ENCODE measurements at regions not wholly inside any gene's neighbourhood (a gene's known extent, or its start where the extent isn't known, plus 50 kb on each side); places are given as distances from the start of the nearest gene placed in this dataset.

DNA sequence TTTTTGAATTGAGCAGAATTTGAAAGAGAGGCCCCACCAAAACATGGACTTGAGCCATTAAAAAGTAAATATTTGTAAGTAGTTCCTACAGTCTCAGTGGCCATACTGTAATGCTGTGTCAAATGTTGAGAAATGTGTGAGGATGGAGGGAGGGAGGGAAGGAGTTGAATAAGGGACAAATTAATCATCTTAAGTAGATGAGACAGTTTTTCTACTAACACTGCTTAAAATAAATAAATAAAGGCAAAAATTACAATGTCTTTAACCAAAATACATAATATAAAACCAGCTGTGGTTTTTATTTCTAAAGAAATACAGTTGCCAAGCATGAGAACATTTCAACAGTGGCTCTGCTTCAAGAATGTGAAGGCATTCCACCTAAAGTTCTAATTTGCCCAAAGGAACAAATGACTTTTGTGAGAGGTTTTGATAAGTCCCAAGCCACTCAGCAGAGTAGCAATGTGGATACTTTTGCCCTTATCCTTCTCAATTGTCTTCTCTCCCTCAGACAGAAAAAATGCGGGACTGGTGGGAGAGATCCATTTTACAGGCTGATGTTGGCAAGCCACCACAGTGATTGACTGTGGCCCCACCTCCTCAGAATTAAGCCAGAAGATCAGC, 427.0 kb upstream of the RARB start:
- in situ Hi-C loops (cut with HindIII; ENCODE audit: low pct_unique_long_range_greater_than_20kb, low sequenced_read_pairs): no loop called here
- no peaks in the 10 kb centered on the region for H3K4me1 ChIP-seq (ENCODE audit: control insufficient read depth, insufficient read depth, low read length)
- no TSS peak for BruUV-seq (replicated peaks)
- TF ChIP-seq POLR2AphosphoS5 (IDR thresholded peaks at IDR 0.05; ENCODE audit: low read depth, low read length) (no peak), TCF7L2 (IDR thresholded peaks at IDR 0.05; ENCODE audit: low read depth, low read length) (no peak), SIN3A (IDR thresholded peaks at IDR 0.05; ENCODE audit: borderline replicate concordance, insufficient read depth, low read depth, low read length) (no peak)
- TF ChIP-seq, protein P1, sequence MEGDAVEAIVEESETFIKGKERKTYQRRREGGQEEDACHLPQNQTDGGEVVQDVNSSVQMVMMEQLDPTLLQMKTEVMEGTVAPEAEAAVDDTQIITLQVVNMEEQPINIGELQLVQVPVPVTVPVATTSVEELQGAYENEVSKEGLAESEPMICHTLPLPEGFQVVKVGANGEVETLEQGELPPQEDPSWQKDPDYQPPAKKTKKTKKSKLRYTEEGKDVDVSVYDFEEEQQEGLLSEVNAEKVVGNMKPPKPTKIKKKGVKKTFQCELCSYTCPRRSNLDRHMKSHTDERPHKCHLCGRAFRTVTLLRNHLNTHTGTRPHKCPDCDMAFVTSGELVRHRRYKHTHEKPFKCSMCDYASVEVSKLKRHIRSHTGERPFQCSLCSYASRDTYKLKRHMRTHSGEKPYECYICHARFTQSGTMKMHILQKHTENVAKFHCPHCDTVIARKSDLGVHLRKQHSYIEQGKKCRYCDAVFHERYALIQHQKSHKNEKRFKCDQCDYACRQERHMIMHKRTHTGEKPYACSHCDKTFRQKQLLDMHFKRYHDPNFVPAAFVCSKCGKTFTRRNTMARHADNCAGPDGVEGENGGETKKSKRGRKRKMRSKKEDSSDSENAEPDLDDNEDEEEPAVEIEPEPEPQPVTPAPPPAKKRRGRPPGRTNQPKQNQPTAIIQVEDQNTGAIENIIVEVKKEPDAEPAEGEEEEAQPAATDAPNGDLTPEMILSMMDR (IDR thresholded peaks at IDR 0.05): no peak
- TF ChIP-seq, protein P2, sequence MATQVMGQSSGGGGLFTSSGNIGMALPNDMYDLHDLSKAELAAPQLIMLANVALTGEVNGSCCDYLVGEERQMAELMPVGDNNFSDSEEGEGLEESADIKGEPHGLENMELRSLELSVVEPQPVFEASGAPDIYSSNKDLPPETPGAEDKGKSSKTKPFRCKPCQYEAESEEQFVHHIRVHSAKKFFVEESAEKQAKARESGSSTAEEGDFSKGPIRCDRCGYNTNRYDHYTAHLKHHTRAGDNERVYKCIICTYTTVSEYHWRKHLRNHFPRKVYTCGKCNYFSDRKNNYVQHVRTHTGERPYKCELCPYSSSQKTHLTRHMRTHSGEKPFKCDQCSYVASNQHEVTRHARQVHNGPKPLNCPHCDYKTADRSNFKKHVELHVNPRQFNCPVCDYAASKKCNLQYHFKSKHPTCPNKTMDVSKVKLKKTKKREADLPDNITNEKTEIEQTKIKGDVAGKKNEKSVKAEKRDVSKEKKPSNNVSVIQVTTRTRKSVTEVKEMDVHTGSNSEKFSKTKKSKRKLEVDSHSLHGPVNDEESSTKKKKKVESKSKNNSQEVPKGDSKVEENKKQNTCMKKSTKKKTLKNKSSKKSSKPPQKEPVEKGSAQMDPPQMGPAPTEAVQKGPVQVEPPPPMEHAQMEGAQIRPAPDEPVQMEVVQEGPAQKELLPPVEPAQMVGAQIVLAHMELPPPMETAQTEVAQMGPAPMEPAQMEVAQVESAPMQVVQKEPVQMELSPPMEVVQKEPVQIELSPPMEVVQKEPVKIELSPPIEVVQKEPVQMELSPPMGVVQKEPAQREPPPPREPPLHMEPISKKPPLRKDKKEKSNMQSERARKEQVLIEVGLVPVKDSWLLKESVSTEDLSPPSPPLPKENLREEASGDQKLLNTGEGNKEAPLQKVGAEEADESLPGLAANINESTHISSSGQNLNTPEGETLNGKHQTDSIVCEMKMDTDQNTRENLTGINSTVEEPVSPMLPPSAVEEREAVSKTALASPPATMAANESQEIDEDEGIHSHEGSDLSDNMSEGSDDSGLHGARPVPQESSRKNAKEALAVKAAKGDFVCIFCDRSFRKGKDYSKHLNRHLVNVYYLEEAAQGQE (IDR thresholded peaks at IDR 0.05; ENCODE audit: insufficient read depth in 1 of 2, low read depth in 2 of 2, low read length in 1 of 2): no peak
- ChIA-PET CTCF (no interaction called here), POLR2A (no interaction called here)
- no peaks in the 10 kb centered on the region for H3K9me3 ChIP-seq (ENCODE audit: control insufficient read depth, insufficient read depth, low read depth, low read length)
- H3K36me3 ChIP-seq (ENCODE audit: control insufficient read depth, insufficient read depth, low read length): no peaks in the 10 kb centered on the region
- ATAC-seq (no peak), DNase-seq (ENCODE audit: low read depth, low spot score) (no peak)
- H3K27ac ChIP-seq (ENCODE audit: low read length): no peak overlapping the region
- H3K4me3 ChIP-seq (ENCODE audit: low read depth in 2 of 2, low read length in 2 of 2): no peak overlapping the region
- intact Hi-C loops (cut with micrococcal nuclease; ENCODE audit: unreplicated experiment): no loop called here
- no peaks in the 10 kb centered on the region for H3K27me3 ChIP-seq (ENCODE audit: control insufficient read depth, insufficient read depth, low read length)

DNA sequence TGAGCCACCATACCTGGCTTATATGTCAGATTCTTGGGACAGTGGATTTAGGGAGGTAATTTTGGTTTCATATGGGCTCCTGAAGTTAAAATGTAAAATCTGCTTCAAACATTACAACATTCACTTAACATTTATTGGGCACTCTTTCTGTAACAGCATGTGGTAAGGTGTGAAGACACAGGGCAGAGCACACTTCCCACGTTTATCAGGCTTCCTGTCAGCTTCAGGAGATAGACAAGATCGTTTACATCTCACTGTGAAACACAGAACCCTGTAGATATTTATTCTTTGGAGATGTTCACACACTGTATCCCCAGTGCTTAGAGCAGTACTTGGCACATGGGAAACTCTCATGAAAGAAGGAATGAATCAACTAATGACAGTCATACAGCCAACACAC, 426.0 kb upstream of the RARB start:
- CTCF ChIA-PET: no interaction called here

More for the DNA sequence above, 426.0 kb upstream of the RARB start:
- no peak for DNase-seq (ENCODE audit: low read depth, low spot score)
- Histone ChIP-seq H3K9me3 (ENCODE audit: control insufficient read depth, insufficient read depth, low read depth, low read length) (no peaks in the 10 kb centered on the region), H3K4me3 (ENCODE audit: low read depth in 2 of 2, low read length in 2 of 2) (no peak overlapping the region), H3K27me3 (ENCODE audit: control insufficient read depth, insufficient read depth, low read length) (no peaks in the 10 kb centered on the region), H3K4me1 (ENCODE audit: control insufficient read depth, insufficient read depth, low read length) (no peaks in the 10 kb centered on the region), H3K36me3 (ENCODE audit: control insufficient read depth, insufficient read depth, low read length) (no peaks in the 10 kb centered on the region), H3K27ac (ENCODE audit: low read length) (no peak overlapping the region)
- in situ Hi-C loops (cut with HindIII; ENCODE audit: low pct_unique_long_range_greater_than_20kb, low sequenced_read_pairs) (no loop called here), intact Hi-C loops (cut with micrococcal nuclease; ENCODE audit: unreplicated experiment) (no loop called here)
- BruUV-seq (replicated peaks): no TSS peak
- no peak for TF ChIP-seq TCF7L2 (IDR thresholded peaks at IDR 0.05; ENCODE audit: low read depth, low read length)
- TF ChIP-seq SIN3A (IDR thresholded peaks at IDR 0.05; ENCODE audit: borderline replicate concordance, insufficient read depth, low read depth, low read length): no peak
- no peak for TF ChIP-seq POLR2AphosphoS5 (IDR thresholded peaks at IDR 0.05; ENCODE audit: low read depth, low read length)
- TF ChIP-seq, protein P2 (IDR thresholded peaks at IDR 0.05; ENCODE audit: insufficient read depth in 1 of 2, low read depth in 2 of 2, low read length in 1 of 2): no peak
- TF ChIP-seq, protein P1 (IDR thresholded peaks at IDR 0.05): no peak
- no peak for ATAC-seq
- POLR2A ChIA-PET: no interaction called here
